Mesendoderm (in vitro differentiated cells): ENCODE measurements at regions not wholly inside any gene's neighbourhood (a gene's known extent, or its start where the extent isn't known, plus 50 kb on each side); places are given as distances from the start of the nearest gene placed in this dataset.
"Not testable (repeated sequence)": the region's sequence is repeated elsewhere in the genome, so short reads cannot be mapped to it uniquely, and the experiment has no call there.

Source experiments
- DNase-seq: peaks from one replicate; pipeline ENCODE4 v3.0.0; 2013
- H2AK5ac ChIP-seq: 2 replicates; pipeline ENCODE4 v1.6.1; 2013; ENCODE audit warnings: low read length, inconsistent platforms
- H2BK120ac ChIP-seq: 2 replicates; pipeline ENCODE4 v1.6.1; 2013; ENCODE audit warnings: low read depth, mild to moderate bottlenecking, low read length, moderate library complexity, mixed read lengths
- H2BK15ac ChIP-seq: replicated peaks from 2 replicates; pipeline ENCODE4 v1.6.1; 2013; ENCODE audit warnings: low read depth, mild to moderate bottlenecking, moderate library complexity
- H2BK5ac ChIP-seq: 2 replicates; pipeline ENCODE4 v1.6.1; 2013; ENCODE audit warnings: low read length, inconsistent platforms
- H3K18ac ChIP-seq: 2 replicates; pipeline ENCODE4 v1.6.1; 2013; ENCODE audit warnings: mild to moderate bottlenecking, low read length, mixed read lengths
- H3K23ac ChIP-seq: one replicate; pipeline ENCODE4 v1.6.1; 2013; ENCODE audit warnings: low read length
- H3K27ac ChIP-seq: 2 replicates; pipeline ENCODE4 v1.5.1; 2013; ENCODE audit warnings: low read depth, mild to moderate bottlenecking, inconsistent platforms, low read length, moderate library complexity
- H3K27me3 ChIP-seq: 2 replicates; pipeline ENCODE4 v1.6.1; 2013; ENCODE audit warnings: low read length, control low read depth, mild to moderate bottlenecking, inconsistent platforms; ENCODE audit not compliant: insufficient read depth, poor library complexity
- H3K36me3 ChIP-seq: 2 replicates; pipeline ENCODE4 v1.6.1; 2013; ENCODE audit warnings: low read length, inconsistent platforms; ENCODE audit not compliant: control insufficient read depth, insufficient read depth
- H3K4ac ChIP-seq: one replicate; pipeline ENCODE4 v1.6.1; 2013; ENCODE audit warnings: low read depth, mild to moderate bottlenecking, low read length, moderate library complexity
- H3K4me1 ChIP-seq: 2 replicates; pipeline ENCODE4 v1.6.1; 2013; ENCODE audit warnings: low read depth, low read length, inconsistent platforms; ENCODE audit not compliant: control insufficient read depth
- H3K4me2 ChIP-seq: 2 replicates; pipeline ENCODE4 v1.6.1; 2013; ENCODE audit warnings: low read length
- H3K4me3 ChIP-seq: 2 replicates; pipeline ENCODE4 v1.5.1; 2013; ENCODE audit warnings: mild to moderate bottlenecking, low read length
- H3K56ac ChIP-seq: one replicate; pipeline ENCODE4 v1.6.1; 2013; ENCODE audit warnings: low read length
- H3K79me1 ChIP-seq: 2 replicates; pipeline ENCODE4 v1.6.1; 2013; ENCODE audit warnings: low read length, inconsistent platforms
- H3K79me2 ChIP-seq: 2 replicates; pipeline ENCODE4 v1.6.1; 2013; ENCODE audit warnings: mild to moderate bottlenecking, low read length; ENCODE audit not compliant: control insufficient read depth, insufficient read depth
- H3K9ac ChIP-seq: 2 replicates; pipeline ENCODE4 v1.6.1; 2013; ENCODE audit warnings: low read length, inconsistent platforms
- H4K5ac ChIP-seq: one replicate; pipeline ENCODE4 v1.6.1; 2013; ENCODE audit warnings: low read length
- H4K8ac ChIP-seq: one replicate; pipeline ENCODE4 v1.6.1; 2013; ENCODE audit warnings: low read depth, mild to moderate bottlenecking, control low read depth, low read length, moderate library complexity
- WGBS: extraction: QIAGEN DNeasy Blood & Tissue Kit; methylation state at CpG from one replicate; pipeline ENCODE4 v1.1.7; 2013; ENCODE audit warnings: low lambda C conversion rate, missing lambda C conversion rate; ENCODE audit not compliant: insufficient coverage; ENCODE audit errors: extremely low coverage; 5-methylcytosine and 5-hydroxymethylcytosine counted together

- not testable (repeated sequence) for H3K36me3 ChIP-seq, H3K4ac ChIP-seq, H3K79me1 ChIP-seq, H3K79me2 ChIP-seq, H2AK5ac ChIP-seq, H3K27ac ChIP-seq, H3K4me2 ChIP-seq, H3K18ac ChIP-seq, H4K5ac ChIP-seq, H2BK120ac ChIP-seq, H2BK15ac ChIP-seq, H3K4me1 ChIP-seq, H3K4me3 ChIP-seq, H3K23ac ChIP-seq, H3K9ac ChIP-seq, H3K27me3 ChIP-seq, DNase-seq, H4K8ac ChIP-seq, H2BK5ac ChIP-seq, H3K56ac ChIP-seq
- no CpG with 5 or more reads among the region's 1 CpG for WGBS
Measured at GRCh38 chr1:83158924-83159323, 840.0 kb downstream of the TTLL7 start.

GRCh38 chr1:83154306-83154705 is 844.6 kb downstream of the TTLL7 start:
- H3K79me1 ChIP-seq, H3K9ac ChIP-seq, H3K27me3 ChIP-seq, H3K18ac ChIP-seq, H3K4me1 ChIP-seq, H2BK15ac ChIP-seq, H4K8ac ChIP-seq, H4K5ac ChIP-seq, H3K36me3 ChIP-seq, H2AK5ac ChIP-seq, H2BK5ac ChIP-seq, H3K56ac ChIP-seq, H3K27ac ChIP-seq, H3K4me2 ChIP-seq, H3K79me2 ChIP-seq, H3K4ac ChIP-seq, H2BK120ac ChIP-seq, H3K23ac ChIP-seq, H3K4me3 ChIP-seq: not testable (repeated sequence)
- DNase-seq = peak; percentile 4
- WGBS = no CpG with 5 or more reads among the region's 1 CpG

- not testable (repeated sequence) for H2BK15ac ChIP-seq, H3K4ac ChIP-seq, H3K56ac ChIP-seq, H3K4me2 ChIP-seq, H3K27ac ChIP-seq, H2BK5ac ChIP-seq, H3K4me1 ChIP-seq, H3K27me3 ChIP-seq, H3K79me2 ChIP-seq, H3K4me3 ChIP-seq, H3K79me1 ChIP-seq, H2BK120ac ChIP-seq, H4K5ac ChIP-seq, H3K18ac ChIP-seq, H3K36me3 ChIP-seq, H2AK5ac ChIP-seq, H3K9ac ChIP-seq, H3K23ac ChIP-seq, H4K8ac ChIP-seq
- DNase-seq = peak; percentile 10
- no CpG with 5 or more reads among the region's 3 CpGs for WGBS
Measured at GRCh38 chr1:83151167-83151898, 847.6 kb downstream of the TTLL7 start.

GRCh38 chr1:83150479-83150878 is 848.5 kb downstream of the TTLL7 start:
- not testable (repeated sequence) for H2BK120ac ChIP-seq, H3K4ac ChIP-seq, H3K9ac ChIP-seq, H3K27me3 ChIP-seq, H3K27ac ChIP-seq, DNase-seq, H3K79me2 ChIP-seq, H3K56ac ChIP-seq, H3K23ac ChIP-seq, H3K4me2 ChIP-seq, H4K5ac ChIP-seq, H3K4me1 ChIP-seq, H3K36me3 ChIP-seq, H3K79me1 ChIP-seq, H2BK5ac ChIP-seq, H3K4me3 ChIP-seq, H3K18ac ChIP-seq, H2BK15ac ChIP-seq, H4K8ac ChIP-seq, H2AK5ac ChIP-seq
- WGBS = no CpG with 5 or more reads among the region's 6 CpGs

GRCh38 chr1:83145820-83146219 is 853.1 kb downstream of the TTLL7 start:
- DNase-seq, H2BK15ac ChIP-seq, H3K4me2 ChIP-seq, H3K4me1 ChIP-seq, H4K5ac ChIP-seq, H3K27ac ChIP-seq, H2BK5ac ChIP-seq, H3K56ac ChIP-seq, H3K4me3 ChIP-seq, H3K4ac ChIP-seq, H2BK120ac ChIP-seq, H2AK5ac ChIP-seq, H3K79me2 ChIP-seq, H4K8ac ChIP-seq, H3K9ac ChIP-seq, H3K23ac ChIP-seq, H3K36me3 ChIP-seq, H3K27me3 ChIP-seq, H3K18ac ChIP-seq, H3K79me1 ChIP-seq: not testable (repeated sequence)
- WGBS = no CpG with 5 or more reads among the region's 2 CpGs

GRCh38 chr1:83142802-83143201 is 856.1 kb downstream of the TTLL7 start:
- H2BK5ac ChIP-seq = not testable (repeated sequence)
- WGBS = no CpG with 5 or more reads among the region's 1 CpG

More at GRCh38 chr1:83142802-83143201, 856.1 kb downstream of the TTLL7 start:
- not testable (repeated sequence) for H3K4me2 ChIP-seq, H3K18ac ChIP-seq, H2BK15ac ChIP-seq, DNase-seq, H3K4me3 ChIP-seq, H3K27ac ChIP-seq, H3K4me1 ChIP-seq, H4K8ac ChIP-seq, H3K27me3 ChIP-seq, H4K5ac ChIP-seq, H3K9ac ChIP-seq, H3K4ac ChIP-seq, H3K23ac ChIP-seq, H2BK120ac ChIP-seq, H3K79me1 ChIP-seq, H3K79me2 ChIP-seq, H3K36me3 ChIP-seq, H2AK5ac ChIP-seq, H3K56ac ChIP-seq
